Superior temporal gyrus (tissue), 1 donor: ENCODE measurements at regions not wholly inside any gene's neighbourhood (a gene's known extent, or its start where the extent isn't known, plus 50 kb on each side); places are given as distances from the start of the nearest gene placed in this dataset.

ENCODE experiments used
- DNase-seq: peaks from one replicate; pipeline ENCODE4 v3.0.0-alpha.2; 2016; ENCODE audit errors: extremely low spot score

- no peak for DNase-seq
Measured at GRCh38 chr1:229089586-229090208, 181.2 kb upstream of the RAB4A start.

- no peak for DNase-seq
Measured at GRCh38 chr1:229091721-229092136, 179.2 kb upstream of the RAB4A start.

GRCh38 chr1:229092377-229093237 is 178.3 kb upstream of the RAB4A start:
- peak; percentile 47 for DNase-seq

GRCh38 chr1:229093238-229093540 is 177.7 kb upstream of the RAB4A start:
- DNase-seq, result peak; percentile 48

- no peak for DNase-seq
Measured at GRCh38 chr1:229093609-229094336, 177.1 kb upstream of the RAB4A start.

- no peak for DNase-seq
Measured at GRCh38 chr1:229094476-229095311, 176.2 kb upstream of the RAB4A start.

- DNase-seq, result no peak
Measured at GRCh38 chr1:229095325-229095724, 175.6 kb upstream of the RAB4A start.

GRCh38 chr1:229097356-229097755 is 173.6 kb upstream of the RAB4A start:
- DNase-seq, result no peak

- DNase-seq, result no peak
Measured at GRCh38 chr1:229098361-229098760, 172.6 kb upstream of the RAB4A start.

- no peak for DNase-seq
Measured at GRCh38 chr1:229098903-229099578, 171.9 kb upstream of the RAB4A start.

GRCh38 chr1:229101011-229101871 is 169.7 kb upstream of the RAB4A start:
- no peak for DNase-seq

- no peak for DNase-seq
Measured at GRCh38 chr1:229102741-229103391, 168.0 kb upstream of the RAB4A start.

- no peak for DNase-seq
Measured at GRCh38 chr1:229104654-229105053, 166.3 kb upstream of the RAB4A start.

GRCh38 chr1:229105109-229105508 is 165.8 kb upstream of the RAB4A start:
- DNase-seq, result no peak

- DNase-seq, result no peak
Measured at GRCh38 chr1:229105822-229106525, 164.9 kb upstream of the RAB4A start.

- DNase-seq, result no peak
Measured at GRCh38 chr1:229106526-229107125, 164.3 kb upstream of the RAB4A start.

GRCh38 chr1:229107304-229107815 is 163.6 kb upstream of the RAB4A start:
- no peak for DNase-seq

- no peak for DNase-seq
Measured at GRCh38 chr1:229107972-229108371, 162.9 kb upstream of the RAB4A start.
